Loucy (cell line): ENCODE measurements at regions not wholly inside any gene's neighbourhood (a gene's known extent, or its start where the extent isn't known, plus 50 kb on each side); places are given as distances from the start of the nearest gene placed in this dataset.

Source experiments
- H2AFZ ChIP-seq: fragments of 200-600 bp; sonication (generic); 2 replicates; pipeline ENCODE4 v1.6.0; 2016; ENCODE audit warnings: antibody characterized with exemption, mild to moderate bottlenecking, low read length, moderate library complexity
- H3F3A ChIP-seq: fragments of 200-600 bp; 2 replicates; pipeline ENCODE4 v1.6.0; 2016; ENCODE audit warnings: antibody characterized with exemption, low read depth, mild to moderate bottlenecking
- H3K27me3 ChIP-seq: fragments of 200-600 bp; sonication (generic); 2 replicates; pipeline ENCODE4 v1.6.1; 2014; ENCODE audit warnings: low read length, mild to moderate bottlenecking; ENCODE audit not compliant: insufficient read depth, poor library complexity, severe bottlenecking
- H3K36me3 ChIP-seq: fragments of 200-600 bp; sonication (generic); 2 replicates; pipeline ENCODE4 v1.6.1; 2016; ENCODE audit warnings: low read length; ENCODE audit not compliant: insufficient read depth
- H3K4me1 ChIP-seq: fragments of 200-600 bp; sonication (generic); 2 replicates; pipeline ENCODE4 v1.5.1; 2014; ENCODE audit warnings: low read length, mild to moderate bottlenecking; ENCODE audit not compliant: insufficient read depth, poor library complexity, severe bottlenecking
- H3K4me2 ChIP-seq: fragments of 200-600 bp; sonication (generic); 2 replicates; pipeline ENCODE4 v1.6.0; 2014; ENCODE audit warnings: antibody characterized with exemption, low read length, low read depth, mild to moderate bottlenecking; ENCODE audit not compliant: poor library complexity, severe bottlenecking
- H3K4me3 ChIP-seq: fragments of 200-600 bp; sonication (generic); 2 replicates; pipeline ENCODE4 v1.5.1; 2014; ENCODE audit warnings: low read length, mild to moderate bottlenecking, mixed read lengths; ENCODE audit not compliant: poor library complexity, severe bottlenecking
- H3K79me2 ChIP-seq: fragments of 200-600 bp; sonication (generic); 2 replicates; pipeline ENCODE4 v1.6.1; 2014; ENCODE audit warnings: low read length; ENCODE audit not compliant: insufficient read depth
- H3K9ac ChIP-seq: fragments of 200-600 bp; sonication (generic); 2 replicates; pipeline ENCODE4 v1.6.0; 2014; ENCODE audit warnings: mild to moderate bottlenecking, low read depth, low read length, moderate library complexity; ENCODE audit not compliant: poor library complexity, severe bottlenecking
- H3K9me2 ChIP-seq: fragments of 200-600 bp; sonication (generic); replicated peaks from 2 replicates; pipeline ENCODE4 v1.6.1; 2016; ENCODE audit warnings: low read depth, low read length, mixed read lengths
- H3K9me3 ChIP-seq: fragments of 200-600 bp; sonication (generic); 2 replicates; pipeline ENCODE4 v1.6.1; 2014; ENCODE audit warnings: mild to moderate bottlenecking, antibody characterized with exemption, low read length, low read depth; ENCODE audit not compliant: insufficient read depth
- H4K20me1 ChIP-seq: fragments of 200-600 bp; sonication (generic); 2 replicates; pipeline ENCODE4 v1.6.0; 2014; ENCODE audit warnings: antibody characterized with exemption, low read length, mild to moderate bottlenecking; ENCODE audit not compliant: insufficient read depth, poor library complexity, severe bottlenecking
- EZH2phosphoT487 ChIP-seq: fragments of 200-600 bp; IDR thresholded peaks from 2 replicates; pipeline ENCODE4 v1.6.1; 2018; ENCODE audit warnings: antibody characterized with exemption, mild to moderate bottlenecking, moderate library complexity, borderline replicate concordance
- TF ChIP-seq, protein P1 (sequence below): fragments of 200-600 bp; sonication (generic); conservative IDR thresholded peaks from 2 replicates; pipeline ENCODE4 v1.5.1; 2014; ENCODE audit warnings: mild to moderate bottlenecking, antibody characterized with exemption, low read length

GRCh38 chr13:90443268-90443667 lies 904.2 kb upstream of the MIR17HG start:
- no peak overlapping the region for H3K4me2 ChIP-seq
- no peak overlapping the region for H3K4me3 ChIP-seq
- H3F3A ChIP-seq = no peaks in the 10 kb centered on the region
- H3K9ac ChIP-seq = no peak overlapping the region
- no peaks in the 10 kb centered on the region for H3K9me2 ChIP-seq
- no peaks in the 10 kb centered on the region for H3K79me2 ChIP-seq
- no peaks in the 10 kb centered on the region for H3K27me3 ChIP-seq
- no peaks in the 10 kb centered on the region for H3K36me3 ChIP-seq
- TF ChIP-seq, protein P1, sequence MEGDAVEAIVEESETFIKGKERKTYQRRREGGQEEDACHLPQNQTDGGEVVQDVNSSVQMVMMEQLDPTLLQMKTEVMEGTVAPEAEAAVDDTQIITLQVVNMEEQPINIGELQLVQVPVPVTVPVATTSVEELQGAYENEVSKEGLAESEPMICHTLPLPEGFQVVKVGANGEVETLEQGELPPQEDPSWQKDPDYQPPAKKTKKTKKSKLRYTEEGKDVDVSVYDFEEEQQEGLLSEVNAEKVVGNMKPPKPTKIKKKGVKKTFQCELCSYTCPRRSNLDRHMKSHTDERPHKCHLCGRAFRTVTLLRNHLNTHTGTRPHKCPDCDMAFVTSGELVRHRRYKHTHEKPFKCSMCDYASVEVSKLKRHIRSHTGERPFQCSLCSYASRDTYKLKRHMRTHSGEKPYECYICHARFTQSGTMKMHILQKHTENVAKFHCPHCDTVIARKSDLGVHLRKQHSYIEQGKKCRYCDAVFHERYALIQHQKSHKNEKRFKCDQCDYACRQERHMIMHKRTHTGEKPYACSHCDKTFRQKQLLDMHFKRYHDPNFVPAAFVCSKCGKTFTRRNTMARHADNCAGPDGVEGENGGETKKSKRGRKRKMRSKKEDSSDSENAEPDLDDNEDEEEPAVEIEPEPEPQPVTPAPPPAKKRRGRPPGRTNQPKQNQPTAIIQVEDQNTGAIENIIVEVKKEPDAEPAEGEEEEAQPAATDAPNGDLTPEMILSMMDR = no peak
- TF ChIP-seq EZH2phosphoT487 = no peak
- no peaks in the 10 kb centered on the region for H3K9me3 ChIP-seq
- H3K4me1 ChIP-seq = no peaks in the 10 kb centered on the region
- no peak overlapping the region for H2AFZ ChIP-seq
- H4K20me1 ChIP-seq = no peaks in the 10 kb centered on the region

- Histone ChIP-seq H3K4me3 (no peak overlapping the region), H3K79me2 (no peaks in the 10 kb centered on the region), H2AFZ (no peak overlapping the region), H4K20me1 (no peaks in the 10 kb centered on the region), H3K9me3 (no peaks in the 10 kb centered on the region), H3K27me3 (no peaks in the 10 kb centered on the region), H3K9me2 (no peaks in the 10 kb centered on the region), H3K36me3 (no peaks in the 10 kb centered on the region), H3F3A (no peaks in the 10 kb centered on the region), H3K4me1 (no peaks in the 10 kb centered on the region), H3K4me2 (no peak overlapping the region), H3K9ac (no peak overlapping the region)
- TF ChIP-seq EZH2phosphoT487 = no peak
- TF ChIP-seq, protein P1 = no peak
Observed at GRCh38 chr13:90444232-90444631, 903.3 kb upstream of the MIR17HG start.

GRCh38 chr13:90445179-90445578 lies 902.3 kb upstream of the MIR17HG start:
- TF ChIP-seq, protein P1 = no peak
- Histone ChIP-seq H3K9me2 (no peaks in the 10 kb centered on the region), H3K36me3 (no peaks in the 10 kb centered on the region), H2AFZ (no peak overlapping the region), H3K4me1 (no peaks in the 10 kb centered on the region), H3K27me3 (no peaks in the 10 kb centered on the region), H4K20me1 (no peaks in the 10 kb centered on the region), H3K9ac (no peak overlapping the region), H3F3A (no peaks in the 10 kb centered on the region), H3K4me3 (no peak overlapping the region), H3K9me3 (no peaks in the 10 kb centered on the region), H3K4me2 (no peak overlapping the region), H3K79me2 (no peaks in the 10 kb centered on the region)
